ENCODE measurements at regions not wholly inside any gene's neighbourhood (a gene's known extent, or its start where the extent isn't known, plus 50 kb on each side); places are given as distances from the start of the nearest gene placed in this dataset.

GRCh38 chr2:199024224-199024623, 433.5 kb downstream of the SATB2 start:
- Histone ChIP-seq H3K4me1 (no peaks in the 10 kb centered on the region), H3K27me3 (no peaks in the 10 kb centered on the region), H3K4me3 (no peak overlapping the region), H3K36me3 (no peaks in the 10 kb centered on the region), H3K27ac (no peak overlapping the region), H3K9me3 (peaks cover 0 to 3% of the 10 kb centered on the region in 2 donors)
- intact Hi-C loops (cut with DNase I) = loop anchor here in 1 of 2 donors (10.0 kb wide), 1 partner anchor 481 kb away; no protein-coding TSS in a partner anchor
- ATAC-seq (no peak), DNase-seq (no peak)
- no peak for TF ChIP-seq CTCF (IDR thresholded peaks at IDR 0.05)

GRCh38 chr2:199019898-199020507, 437.7 kb downstream of the SATB2 start:
- Histone ChIP-seq H3K9me3 (no peaks in the 10 kb centered on the region), H3K4me3 (no peak overlapping the region), H3K27me3 (no peaks in the 10 kb centered on the region), H3K36me3 (no peaks in the 10 kb centered on the region), H3K27ac (no peak overlapping the region), H3K4me1 (no peaks in the 10 kb centered on the region)
- TF ChIP-seq CTCF (IDR thresholded peaks at IDR 0.05) = peak; percentile 24 to 29
- peak; percentile 61 for ATAC-seq
- intact Hi-C loops (cut with DNase I) = loop anchor here in 1 of 2 donors (10.0 kb wide), 1 partner anchor 485 kb away; no protein-coding TSS in a partner anchor
- DNase-seq = peak in 2 of 4 donors; percentile 13 to 45

GRCh38 chr2:199018826-199019225, 438.9 kb downstream of the SATB2 start:
- no peak for TF ChIP-seq CTCF (IDR thresholded peaks at IDR 0.05)
- intact Hi-C loops (cut with DNase I) = no loop called here
- DNase-seq (no peak), ATAC-seq (no peak)
- H3K27ac ChIP-seq = no peak overlapping the region
- no peaks in the 10 kb centered on the region for H3K9me3 ChIP-seq
- H3K36me3 ChIP-seq = no peaks in the 10 kb centered on the region
- no peaks in the 10 kb centered on the region for H3K4me1 ChIP-seq
- H3K4me3 ChIP-seq = no peak overlapping the region
- H3K27me3 ChIP-seq = no peaks in the 10 kb centered on the region

DNA sequence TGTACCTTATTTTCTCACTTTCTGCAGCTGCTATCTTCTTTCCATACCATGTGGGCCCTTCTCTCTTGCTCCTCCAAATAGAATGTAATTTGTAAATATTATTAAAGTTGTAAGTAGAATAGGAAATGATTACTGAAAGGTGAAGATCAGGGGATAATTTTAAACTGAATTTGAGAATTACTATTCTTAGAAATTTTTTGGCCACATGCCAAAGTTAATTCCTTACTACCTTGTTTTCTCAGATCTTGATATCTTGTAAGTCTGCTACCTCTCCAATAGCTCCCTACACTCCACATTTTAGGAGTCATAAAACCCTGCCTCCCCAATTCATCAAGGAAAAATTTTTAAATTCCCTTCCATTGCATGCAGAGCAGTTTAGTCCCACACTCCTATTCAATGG, 442.7 kb downstream of the SATB2 start:
- intact Hi-C loops (cut with DNase I) = no loop called here
- Histone ChIP-seq H3K36me3 (no peaks in the 10 kb centered on the region), H3K9me3 (peaks cover 0 to 12% of the 10 kb centered on the region in 2 donors), H3K4me3 (no peak overlapping the region), H3K4me1 (no peaks in the 10 kb centered on the region), H3K27me3 (no peaks in the 10 kb centered on the region), H3K27ac (no peak overlapping the region)
- ATAC-seq (no peak), DNase-seq (no peak)
- no peak for TF ChIP-seq CTCF (IDR thresholded peaks at IDR 0.05)

- DNase-seq = no peak
- TF ChIP-seq CTCF (IDR thresholded peaks at IDR 0.05) = no peak
- Histone ChIP-seq H3K36me3 (no peaks in the 10 kb centered on the region), H3K27me3 (no peaks in the 10 kb centered on the region), H3K9me3 (peaks cover 0 to 15% of the 10 kb centered on the region in 2 donors), H3K4me1 (no peaks in the 10 kb centered on the region), H3K4me3 (no peak overlapping the region), H3K27ac (no peak overlapping the region)
- ATAC-seq = no peak
- intact Hi-C loops (cut with DNase I) = no loop called here
Measured at GRCh38 chr2:199014226-199014625, 443.5 kb downstream of the SATB2 start.
